Neural progenitor cell (in vitro differentiated cells): ENCODE measurements at regions not wholly inside any gene's neighbourhood (a gene's known extent, or its start where the extent isn't known, plus 50 kb on each side); places are given as distances from the start of the nearest gene placed in this dataset.

Experiments used
- DNase-seq: peaks from one replicate; pipeline ENCODE4 v3.0.0-alpha.2; 2016; ENCODE audit warnings: low spot score
- H2AFZ ChIP-seq: fragments of 200-600 bp; sonication (generic); replicated peaks from 2 replicates; pipeline ENCODE4 v1.6.1; 2016; ENCODE audit warnings: antibody characterized with exemption
- H3F3A ChIP-seq: fragments of 200-600 bp; sonication (generic); 2 replicates; pipeline ENCODE4 v1.6.1; 2016; ENCODE audit warnings: antibody characterized with exemption, low read depth
- H3K27ac ChIP-seq: fragments of 200-600 bp; sonication (generic); 2 replicates; pipeline ENCODE4 v1.5.1; 2016; ENCODE audit warnings: mild to moderate bottlenecking
- H3K27me3 ChIP-seq: fragments of 200-600 bp; sonication (generic); 2 replicates; pipeline ENCODE4 v1.6.1; 2016; ENCODE audit warnings: mild to moderate bottlenecking, moderate library complexity
- H3K36me3 ChIP-seq: fragments of 200-600 bp; sonication (generic); 2 replicates; pipeline ENCODE4 v1.5.1; 2016
- H3K4me1 ChIP-seq: fragments of 200-600 bp; sonication (generic); 2 replicates; pipeline ENCODE4 v1.6.1; 2016; ENCODE audit warnings: mixed run types
- H3K4me2 ChIP-seq: fragments of 200-600 bp; sonication (generic); 2 replicates; pipeline ENCODE4 v1.6.1; 2016
- H3K4me3 ChIP-seq: fragments of 200-600 bp; sonication (generic); 2 replicates; pipeline ENCODE4 v1.5.1; 2016
- H3K79me2 ChIP-seq: fragments of 200-600 bp; sonication (generic); 2 replicates; pipeline ENCODE4 v1.6.1; 2016; ENCODE audit warnings: low read depth
- H3K9ac ChIP-seq: fragments of 200-600 bp; sonication (generic); 2 replicates; pipeline ENCODE4 v1.6.1; 2016
- H3K9me3 ChIP-seq: fragments of 200-600 bp; sonication (generic); 2 replicates; pipeline ENCODE4 v1.5.1; 2016; ENCODE audit warnings: low read depth
- H4K20me1 ChIP-seq: fragments of 200-600 bp; sonication (generic); 2 replicates; pipeline ENCODE4 v1.6.1; 2016; ENCODE audit warnings: low read depth
- H3K27ac Mint-ChIP-seq: 3 replicates; pipeline ENCODE4 v1.8.0; 2021; ENCODE audit warnings: mixed read lengths
- H3K27me3 Mint-ChIP-seq: 2 replicates; pipeline ENCODE4 v1.8.0; 2022; ENCODE audit warnings: low read depth, mild to moderate bottlenecking, inconsistent platforms, moderate library complexity, mixed read lengths; ENCODE audit not compliant: insufficient read depth
- H3K36me3 Mint-ChIP-seq: 3 replicates; pipeline ENCODE4 v1.8.0; 2021; ENCODE audit warnings: mixed read lengths
- H3K4me1 Mint-ChIP-seq: 3 replicates; pipeline ENCODE4 v1.8.0; 2021; ENCODE audit warnings: mixed read lengths
- H3K4me3 Mint-ChIP-seq: 3 replicates; pipeline ENCODE4 v1.8.0; 2021; ENCODE audit warnings: mild to moderate bottlenecking, moderate library complexity, mixed read lengths
- H3K9me3 Mint-ChIP-seq: 3 replicates; pipeline ENCODE4 v1.8.0; 2020; ENCODE audit warnings: mixed read lengths
- EZH2 ChIP-seq: fragments of 200-600 bp; sonication (generic); IDR thresholded peaks from 2 replicates; pipeline ENCODE4 v1.6.1; 2017; ENCODE audit warnings: antibody characterized with exemption, mild to moderate bottlenecking, moderate library complexity
- EZH2phosphoT487 ChIP-seq: fragments of 200-600 bp; sonication (generic); IDR thresholded peaks from 2 replicates; pipeline ENCODE4 v1.6.1; 2017; ENCODE audit warnings: antibody characterized with exemption
- TF ChIP-seq, protein P1 (sequence below): fragments of 200-600 bp; sonication (generic); IDR thresholded peaks from 2 replicates; pipeline ENCODE4 v1.5.1; 2017; ENCODE audit warnings: antibody characterized with exemption, mild to moderate bottlenecking

- no peaks in the 10 kb centered on the region for H3F3A ChIP-seq
- Mint-ChIP-seq H3K27me3 (no peaks in the 10 kb centered on the region), H3K36me3 (no peaks in the 10 kb centered on the region), H3K4me3 (no peak overlapping the region), H3K9me3 (peaks cover 16% of the 10 kb centered on the region), H3K4me1 (no peaks in the 10 kb centered on the region), H3K27ac (no peak overlapping the region)
- no peak for DNase-seq
- no peak overlapping the region for H3K9ac ChIP-seq
- H3K4me2 ChIP-seq, result no peak overlapping the region
- H3K79me2 ChIP-seq, result no peaks in the 10 kb centered on the region
- H3K4me1 ChIP-seq, result no peaks in the 10 kb centered on the region
- no peak overlapping the region for H3K4me3 ChIP-seq
- H2AFZ ChIP-seq, result no peak overlapping the region
- H3K9me3 ChIP-seq, result no peaks in the 10 kb centered on the region
- TF ChIP-seq, protein P1, sequence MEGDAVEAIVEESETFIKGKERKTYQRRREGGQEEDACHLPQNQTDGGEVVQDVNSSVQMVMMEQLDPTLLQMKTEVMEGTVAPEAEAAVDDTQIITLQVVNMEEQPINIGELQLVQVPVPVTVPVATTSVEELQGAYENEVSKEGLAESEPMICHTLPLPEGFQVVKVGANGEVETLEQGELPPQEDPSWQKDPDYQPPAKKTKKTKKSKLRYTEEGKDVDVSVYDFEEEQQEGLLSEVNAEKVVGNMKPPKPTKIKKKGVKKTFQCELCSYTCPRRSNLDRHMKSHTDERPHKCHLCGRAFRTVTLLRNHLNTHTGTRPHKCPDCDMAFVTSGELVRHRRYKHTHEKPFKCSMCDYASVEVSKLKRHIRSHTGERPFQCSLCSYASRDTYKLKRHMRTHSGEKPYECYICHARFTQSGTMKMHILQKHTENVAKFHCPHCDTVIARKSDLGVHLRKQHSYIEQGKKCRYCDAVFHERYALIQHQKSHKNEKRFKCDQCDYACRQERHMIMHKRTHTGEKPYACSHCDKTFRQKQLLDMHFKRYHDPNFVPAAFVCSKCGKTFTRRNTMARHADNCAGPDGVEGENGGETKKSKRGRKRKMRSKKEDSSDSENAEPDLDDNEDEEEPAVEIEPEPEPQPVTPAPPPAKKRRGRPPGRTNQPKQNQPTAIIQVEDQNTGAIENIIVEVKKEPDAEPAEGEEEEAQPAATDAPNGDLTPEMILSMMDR, result no peak
- TF ChIP-seq EZH2 (no peak), EZH2phosphoT487 (no peak)
- H3K27ac ChIP-seq, result no peak overlapping the region
- H3K36me3 ChIP-seq, result no peaks in the 10 kb centered on the region
- no peaks in the 10 kb centered on the region for H3K27me3 ChIP-seq
- no peaks in the 10 kb centered on the region for H4K20me1 ChIP-seq
These were observed 925.4 kb upstream of the TMPRSS15 start for GRCh38 chr21:19328954-19329353.

- no peak overlapping the region for H3K4me2 ChIP-seq
- H3K79me2 ChIP-seq, result no peaks in the 10 kb centered on the region
- no peaks in the 10 kb centered on the region for H3K9me3 ChIP-seq
- H3K9me3 Mint-ChIP-seq, result no peaks in the 10 kb centered on the region
- H2AFZ ChIP-seq, result no peak overlapping the region
- H3K4me1 Mint-ChIP-seq, result no peaks in the 10 kb centered on the region
- H4K20me1 ChIP-seq, result no peaks in the 10 kb centered on the region
- TF ChIP-seq, protein P1, result peak; percentile 30
- TF ChIP-seq EZH2, result no peak
- TF ChIP-seq EZH2phosphoT487, result no peak
- no peaks in the 10 kb centered on the region for H3K4me1 ChIP-seq
- no peak overlapping the region for H3K4me3 Mint-ChIP-seq
- no peak overlapping the region for H3K9ac ChIP-seq
- no peaks in the 10 kb centered on the region for H3F3A ChIP-seq
- H3K27me3 Mint-ChIP-seq, result no peaks in the 10 kb centered on the region
- no peaks in the 10 kb centered on the region for H3K36me3 ChIP-seq
- H3K27me3 ChIP-seq, result no peaks in the 10 kb centered on the region
- H3K4me3 ChIP-seq, result no peak overlapping the region
- H3K27ac ChIP-seq, result no peak overlapping the region
- H3K27ac Mint-ChIP-seq, result no peak overlapping the region
- no peak for DNase-seq
- no peaks in the 10 kb centered on the region for H3K36me3 Mint-ChIP-seq
These were observed 936.7 kb upstream of the TMPRSS15 start for GRCh38 chr21:19340303-19340702.

GRCh38 chr21:19340954-19341353, 937.4 kb upstream of the TMPRSS15 start:
- Histone ChIP-seq H3F3A (no peaks in the 10 kb centered on the region), H3K27ac (no peak overlapping the region), H3K9me3 (no peaks in the 10 kb centered on the region), H3K4me2 (no peak overlapping the region), H3K4me3 (no peak overlapping the region), H2AFZ (no peak overlapping the region), H3K79me2 (no peaks in the 10 kb centered on the region), H3K36me3 (no peaks in the 10 kb centered on the region), H4K20me1 (no peaks in the 10 kb centered on the region), H3K9ac (no peak overlapping the region), H3K4me1 (no peaks in the 10 kb centered on the region), H3K27me3 (no peaks in the 10 kb centered on the region)
- Mint-ChIP-seq H3K4me1 (no peaks in the 10 kb centered on the region), H3K36me3 (no peaks in the 10 kb centered on the region), H3K27me3 (no peaks in the 10 kb centered on the region), H3K27ac (no peak overlapping the region), H3K4me3 (no peak overlapping the region), H3K9me3 (no peaks in the 10 kb centered on the region)
- no peak for DNase-seq
- no peak for TF ChIP-seq EZH2
- TF ChIP-seq, protein P1, result no peak
- TF ChIP-seq EZH2phosphoT487, result no peak

- H3K27me3 Mint-ChIP-seq, result no peaks in the 10 kb centered on the region
- H3K4me3 Mint-ChIP-seq, result no peak overlapping the region
- Histone ChIP-seq H3K4me1 (no peaks in the 10 kb centered on the region), H3K4me2 (no peak overlapping the region), H3K4me3 (no peak overlapping the region), H3K27me3 (no peaks in the 10 kb centered on the region), H4K20me1 (no peaks in the 10 kb centered on the region), H3F3A (no peaks in the 10 kb centered on the region), H3K79me2 (no peaks in the 10 kb centered on the region), H3K9ac (no peak overlapping the region), H3K9me3 (no peaks in the 10 kb centered on the region), H3K27ac (no peak overlapping the region), H3K36me3 (no peaks in the 10 kb centered on the region), H2AFZ (no peak overlapping the region)
- TF ChIP-seq EZH2, result no peak
- no peaks in the 10 kb centered on the region for H3K9me3 Mint-ChIP-seq
- DNase-seq, result no peak
- no peaks in the 10 kb centered on the region for H3K4me1 Mint-ChIP-seq
- H3K36me3 Mint-ChIP-seq, result no peaks in the 10 kb centered on the region
- H3K27ac Mint-ChIP-seq, result no peak overlapping the region
These were observed 940.1 kb upstream of the TMPRSS15 start for GRCh38 chr21:19343711-19344110.
